ENCODE measurements at regions not wholly inside any gene's neighbourhood (a gene's known extent, or its start where the extent isn't known, plus 50 kb on each side); places are given as distances from the start of the nearest gene placed in this dataset.

DNA sequence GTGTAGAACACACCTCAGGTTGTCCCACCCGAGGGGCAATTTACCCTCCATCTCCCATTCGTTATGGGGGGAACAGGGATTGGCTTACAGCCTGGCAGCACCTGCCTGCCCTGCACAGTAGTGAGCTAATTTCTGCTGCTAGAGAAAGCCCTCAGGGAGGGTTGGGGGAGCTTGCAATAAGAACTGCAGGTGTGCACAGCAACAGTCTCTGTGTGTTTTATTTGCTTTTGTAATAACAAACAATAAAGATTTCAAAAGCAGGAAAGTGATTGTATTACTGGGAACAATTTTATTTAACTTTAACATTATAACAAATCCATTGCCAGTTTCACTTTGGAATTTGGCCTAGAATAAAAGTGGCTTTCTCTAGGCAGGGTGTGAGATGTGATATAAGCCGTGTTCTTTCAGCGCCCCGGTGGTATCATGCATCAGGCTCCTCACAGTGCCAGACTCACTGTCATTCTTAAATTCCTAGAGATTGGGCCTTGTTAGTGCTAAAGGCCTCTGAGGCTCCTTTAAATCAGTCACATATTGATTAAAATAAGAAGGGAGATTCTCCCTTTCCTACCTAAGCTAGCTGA is 81.1 kb downstream of the RMI1 start:
- TF ChIP-seq TP53 (CRISPR knock-in tag; IDR thresholded peaks at IDR 0.05) = no peak
- TF ChIP-seq SMC3 (IDR thresholded peaks at IDR 0.05) = no peak
- TF ChIP-seq, protein P1, sequence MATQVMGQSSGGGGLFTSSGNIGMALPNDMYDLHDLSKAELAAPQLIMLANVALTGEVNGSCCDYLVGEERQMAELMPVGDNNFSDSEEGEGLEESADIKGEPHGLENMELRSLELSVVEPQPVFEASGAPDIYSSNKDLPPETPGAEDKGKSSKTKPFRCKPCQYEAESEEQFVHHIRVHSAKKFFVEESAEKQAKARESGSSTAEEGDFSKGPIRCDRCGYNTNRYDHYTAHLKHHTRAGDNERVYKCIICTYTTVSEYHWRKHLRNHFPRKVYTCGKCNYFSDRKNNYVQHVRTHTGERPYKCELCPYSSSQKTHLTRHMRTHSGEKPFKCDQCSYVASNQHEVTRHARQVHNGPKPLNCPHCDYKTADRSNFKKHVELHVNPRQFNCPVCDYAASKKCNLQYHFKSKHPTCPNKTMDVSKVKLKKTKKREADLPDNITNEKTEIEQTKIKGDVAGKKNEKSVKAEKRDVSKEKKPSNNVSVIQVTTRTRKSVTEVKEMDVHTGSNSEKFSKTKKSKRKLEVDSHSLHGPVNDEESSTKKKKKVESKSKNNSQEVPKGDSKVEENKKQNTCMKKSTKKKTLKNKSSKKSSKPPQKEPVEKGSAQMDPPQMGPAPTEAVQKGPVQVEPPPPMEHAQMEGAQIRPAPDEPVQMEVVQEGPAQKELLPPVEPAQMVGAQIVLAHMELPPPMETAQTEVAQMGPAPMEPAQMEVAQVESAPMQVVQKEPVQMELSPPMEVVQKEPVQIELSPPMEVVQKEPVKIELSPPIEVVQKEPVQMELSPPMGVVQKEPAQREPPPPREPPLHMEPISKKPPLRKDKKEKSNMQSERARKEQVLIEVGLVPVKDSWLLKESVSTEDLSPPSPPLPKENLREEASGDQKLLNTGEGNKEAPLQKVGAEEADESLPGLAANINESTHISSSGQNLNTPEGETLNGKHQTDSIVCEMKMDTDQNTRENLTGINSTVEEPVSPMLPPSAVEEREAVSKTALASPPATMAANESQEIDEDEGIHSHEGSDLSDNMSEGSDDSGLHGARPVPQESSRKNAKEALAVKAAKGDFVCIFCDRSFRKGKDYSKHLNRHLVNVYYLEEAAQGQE (IDR thresholded peaks at IDR 0.05) = no peak
- TF ChIP-seq HDAC2 (IDR thresholded peaks at IDR 0.05) = no peak
- TF ChIP-seq SREBF2 (IDR thresholded peaks at IDR 0.05) = no peak
- TF ChIP-seq MYC (IDR thresholded peaks at IDR 0.05; ENCODE audit: borderline replicate concordance, low read length) = no peak
- TF ChIP-seq HEYL (CRISPR knock-in tag; IDR thresholded peaks at IDR 0.05) = no peak
- no peak for TF ChIP-seq FOSB (CRISPR knock-in tag; IDR thresholded peaks at IDR 0.05)
- TF ChIP-seq EHMT2 (IDR thresholded peaks at IDR 0.05; ENCODE audit: low read depth) = no peak
- TF ChIP-seq JUNB (IDR thresholded peaks at IDR 0.05) = no peak
- no peak for TF ChIP-seq EHF (CRISPR knock-in tag; IDR thresholded peaks at IDR 0.05)
- TF ChIP-seq HOXA7 (CRISPR knock-in tag; IDR thresholded peaks at IDR 0.05) = no peak
- TF ChIP-seq KDM1A (IDR thresholded peaks at IDR 0.05; ENCODE audit: low read depth) = no peak
- TF ChIP-seq JUN (IDR thresholded peaks at IDR 0.05) = no peak
- H3K4me1 ChIP-seq = no peaks in the 10 kb centered on the region
- DNase-seq (ENCODE audit: low read depth in 1 of 2, low spot score in 1 of 2) = no peak
- no peak for ATAC-seq
- WGBS (ENCODE audit: missing lambda C conversion rate) = 43% methylated on average over 5 of the region's 5 CpGs
- no peaks in the 10 kb centered on the region for H3K9me3 ChIP-seq
- no peak overlapping the region for H3K27ac ChIP-seq
- POLR2A ChIA-PET = no interaction called here
- CTCF ChIA-PET = no interaction called here
- H3K4me2 ChIP-seq = no peak overlapping the region
- H3K4me3 ChIP-seq = no peak overlapping the region
- no peak for FAIRE-seq

DNA sequence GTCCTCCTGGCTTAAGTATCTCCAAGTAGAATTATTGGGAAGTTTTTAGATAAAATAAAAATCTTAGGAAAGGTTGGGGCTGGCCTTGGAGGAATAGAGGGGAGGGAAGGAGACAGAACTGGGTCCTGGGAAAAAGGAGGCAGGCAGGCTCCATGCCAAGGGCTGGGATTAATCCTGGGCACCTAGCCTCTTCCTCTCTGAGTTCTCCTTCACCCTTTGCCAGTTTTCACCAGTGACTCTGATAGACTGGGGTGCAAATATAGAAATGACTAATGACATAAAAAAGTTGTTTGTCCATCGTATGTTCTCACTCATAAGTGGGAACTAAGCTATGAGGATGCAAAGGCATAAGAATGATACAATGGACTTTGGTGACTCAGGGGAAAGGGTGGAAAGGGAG is 81.9 kb downstream of the RMI1 start:
- POLR2A ChIA-PET = no interaction called here
- no peaks in the 10 kb centered on the region for H3K9me3 ChIP-seq
- no peaks in the 10 kb centered on the region for H3K4me1 ChIP-seq
- H3K27ac ChIP-seq = no peak overlapping the region
- TF ChIP-seq, protein P2, sequence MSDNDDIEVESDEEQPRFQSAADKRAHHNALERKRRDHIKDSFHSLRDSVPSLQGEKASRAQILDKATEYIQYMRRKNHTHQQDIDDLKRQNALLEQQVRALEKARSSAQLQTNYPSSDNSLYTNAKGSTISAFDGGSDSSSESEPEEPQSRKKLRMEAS (IDR thresholded peaks at IDR 0.05) = no peak
- no peak for TF ChIP-seq NR3C1 (IDR thresholded peaks at IDR 0.05)
- TF ChIP-seq ZNF302 (CRISPR knock-in tag; IDR thresholded peaks at IDR 0.05) = no peak
- no peak for TF ChIP-seq RARB (CRISPR knock-in tag; IDR thresholded peaks at IDR 0.05)
- TF ChIP-seq, protein P3, sequence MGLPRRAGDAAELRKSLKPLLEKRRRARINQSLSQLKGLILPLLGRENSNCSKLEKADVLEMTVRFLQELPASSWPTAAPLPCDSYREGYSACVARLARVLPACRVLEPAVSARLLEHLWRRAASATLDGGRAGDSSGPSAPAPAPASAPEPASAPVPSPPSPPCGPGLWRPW (IDR thresholded peaks at IDR 0.05) = no peak
- TF ChIP-seq, protein P4, sequence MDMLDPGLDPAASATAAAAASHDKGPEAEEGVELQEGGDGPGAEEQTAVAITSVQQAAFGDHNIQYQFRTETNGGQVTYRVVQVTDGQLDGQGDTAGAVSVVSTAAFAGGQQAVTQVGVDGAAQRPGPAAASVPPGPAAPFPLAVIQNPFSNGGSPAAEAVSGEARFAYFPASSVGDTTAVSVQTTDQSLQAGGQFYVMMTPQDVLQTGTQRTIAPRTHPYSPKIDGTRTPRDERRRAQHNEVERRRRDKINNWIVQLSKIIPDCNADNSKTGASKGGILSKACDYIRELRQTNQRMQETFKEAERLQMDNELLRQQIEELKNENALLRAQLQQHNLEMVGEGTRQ (IDR thresholded peaks at IDR 0.05) = no peak
- TF ChIP-seq GATA3 (IDR thresholded peaks at IDR 0.05; ENCODE audit: borderline replicate concordance) = no peak
- TF ChIP-seq HEYL (CRISPR knock-in tag; IDR thresholded peaks at IDR 0.05) = no peak
- TF ChIP-seq TFCP2L1 (CRISPR knock-in tag; IDR thresholded peaks at IDR 0.05) = no peak
- TF ChIP-seq CHD4 (IDR thresholded peaks at IDR 0.05; ENCODE audit: borderline replicate concordance) = no peak
- TF ChIP-seq ESRRA (IDR thresholded peaks at IDR 0.05; ENCODE audit: borderline replicate concordance, low read length) = no peak
- TF ChIP-seq, protein P5, sequence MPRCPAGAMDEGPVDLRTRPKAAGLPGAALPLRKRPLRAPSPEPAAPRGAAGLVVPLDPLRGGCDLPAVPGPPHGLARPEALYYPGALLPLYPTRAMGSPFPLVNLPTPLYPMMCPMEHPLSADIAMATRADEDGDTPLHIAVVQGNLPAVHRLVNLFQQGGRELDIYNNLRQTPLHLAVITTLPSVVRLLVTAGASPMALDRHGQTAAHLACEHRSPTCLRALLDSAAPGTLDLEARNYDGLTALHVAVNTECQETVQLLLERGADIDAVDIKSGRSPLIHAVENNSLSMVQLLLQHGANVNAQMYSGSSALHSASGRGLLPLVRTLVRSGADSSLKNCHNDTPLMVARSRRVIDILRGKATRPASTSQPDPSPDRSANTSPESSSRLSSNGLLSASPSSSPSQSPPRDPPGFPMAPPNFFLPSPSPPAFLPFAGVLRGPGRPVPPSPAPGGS (IDR thresholded peaks at IDR 0.05) = no peak
- TF ChIP-seq RCOR1 (IDR thresholded peaks at IDR 0.05; ENCODE audit: low read depth, low read length) = no peak
- TF ChIP-seq EP300 (IDR thresholded peaks at IDR 0.05) = no peak
- no peak for TF ChIP-seq CBX2 (IDR thresholded peaks at IDR 0.05; ENCODE audit: borderline replicate concordance, low read depth)
- WGBS (ENCODE audit: missing lambda C conversion rate) = 12% methylated on average over 1 of the region's 1 CpG
- CTCF ChIA-PET = no interaction called here
- ATAC-seq (no peak), FAIRE-seq (no peak), DNase-seq (ENCODE audit: low read depth in 1 of 2, low spot score in 1 of 2) (no peak)
- H3K4me2 ChIP-seq = no peak overlapping the region
- H3K4me3 ChIP-seq = no peak overlapping the region

Measured in A549 (cell line).